Amniotic epithelial cell (primary cell): ENCODE measurements at regions not wholly inside any gene's neighbourhood (a gene's known extent, or its start where the extent isn't known, plus 50 kb on each side); places are given as distances from the start of the nearest gene placed in this dataset.

Experiments
- DNase-seq: peaks from one replicate; pipeline ENCODE4 v3.0.0-alpha.2; 2010; ENCODE audit warnings: low read depth

DNA sequence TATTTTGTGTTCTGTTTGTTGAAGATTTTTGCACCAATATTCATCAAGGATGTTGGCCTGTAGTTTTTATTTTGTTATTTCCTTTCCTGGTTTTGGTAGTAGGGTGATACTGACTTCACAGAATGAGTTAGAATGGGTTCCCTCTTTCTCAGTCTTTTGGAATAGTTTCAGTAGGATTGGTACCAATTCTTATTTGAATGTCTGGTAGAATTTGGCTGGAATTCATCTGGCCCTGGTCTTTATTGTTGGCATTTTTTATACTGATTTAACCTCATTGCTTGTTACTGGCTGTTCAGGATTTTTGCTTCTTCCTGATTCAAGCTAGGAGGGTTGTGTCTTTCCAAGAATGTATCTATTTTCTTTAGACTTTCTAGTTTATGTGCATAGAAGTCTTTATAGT lies 263.7 kb downstream of the SOX11 start:
- DNase-seq = no peak

DNA sequence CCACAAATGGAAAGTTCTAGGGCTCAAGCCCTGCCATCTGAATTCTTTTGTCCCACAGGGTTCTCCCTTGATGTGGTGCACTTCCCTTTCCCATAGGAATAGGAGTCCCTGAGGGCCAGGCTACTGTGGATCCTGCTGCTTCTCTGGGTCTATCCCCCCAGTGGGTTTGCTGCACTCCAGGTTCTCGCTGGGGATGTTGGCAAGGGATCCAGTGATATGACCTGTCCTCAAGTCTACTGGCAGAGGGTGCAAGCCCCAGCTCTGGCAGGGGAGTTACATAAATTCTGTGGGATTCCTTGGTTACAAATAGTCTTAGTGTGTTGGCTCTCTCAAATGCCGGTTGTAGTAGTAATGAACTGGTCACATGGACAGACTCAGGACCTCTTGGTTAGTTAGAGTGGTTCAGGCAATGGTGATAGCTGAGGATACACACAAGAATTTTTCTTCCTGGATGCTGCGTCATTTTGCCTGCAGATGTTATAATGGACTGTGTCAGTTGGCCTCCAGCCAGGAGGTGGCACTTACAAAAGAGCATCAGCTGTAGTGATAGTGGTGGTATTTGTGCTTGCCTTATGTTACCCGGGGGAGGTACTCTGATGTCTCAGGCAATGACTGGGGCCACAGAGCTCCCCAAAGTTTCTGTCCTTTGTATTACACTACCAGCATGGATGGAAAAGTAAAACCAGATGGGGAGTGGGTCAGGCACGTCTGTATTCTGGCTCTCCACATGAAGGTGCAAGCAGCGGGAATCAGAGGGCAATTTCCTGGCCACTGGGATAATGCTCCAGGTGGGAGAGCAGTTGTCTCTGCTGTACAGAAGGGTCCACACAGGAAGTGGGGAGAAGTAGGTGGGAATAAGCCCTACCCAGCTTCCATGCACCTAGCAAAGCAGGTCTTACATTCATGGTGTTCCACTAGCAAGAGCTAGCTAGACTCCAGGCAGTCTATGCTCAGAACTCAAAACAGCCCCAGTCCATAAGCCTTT lies 267.9 kb downstream of the SOX11 start:
- no peak for DNase-seq

DNA sequence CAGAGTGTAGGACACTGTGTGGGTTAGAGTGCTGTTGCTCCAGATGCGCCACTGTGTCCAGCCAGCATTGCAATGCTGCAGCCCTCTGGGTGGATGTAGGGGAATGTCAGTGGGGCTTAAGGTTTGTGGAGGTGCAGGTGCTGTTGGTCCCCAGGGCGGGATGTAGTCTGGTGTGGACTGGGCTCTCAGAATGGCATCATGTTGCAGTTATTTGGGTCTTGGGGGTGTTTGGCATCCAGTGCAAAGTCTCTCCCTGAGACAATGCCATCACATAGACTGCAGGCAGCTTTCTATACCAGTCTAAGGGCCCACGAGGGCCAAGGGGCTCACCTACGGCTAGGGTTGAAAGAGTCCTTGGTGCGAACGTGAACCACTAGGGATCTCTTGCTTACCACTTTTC lies 275.3 kb downstream of the SOX11 start:
- DNase-seq = no peak

DNA sequence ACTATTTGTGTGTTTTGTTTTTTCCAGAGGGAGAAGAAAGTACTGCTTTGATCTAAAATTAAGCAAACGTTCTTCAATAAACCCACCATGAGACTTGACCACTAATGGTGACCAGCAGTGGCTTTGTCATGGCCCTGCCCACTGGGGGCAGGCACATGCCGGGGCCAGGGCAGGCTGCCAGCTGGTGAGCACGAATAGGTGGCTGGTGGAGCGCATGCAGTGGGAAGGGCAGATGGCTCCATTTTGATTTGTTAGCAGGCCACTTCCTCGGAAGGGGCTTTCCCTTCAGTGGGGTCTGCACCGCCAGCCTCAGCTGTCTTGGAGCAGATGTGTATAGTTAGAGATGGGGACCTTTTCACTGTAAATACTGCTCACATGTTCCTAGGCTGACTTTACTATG lies 277.1 kb downstream of the SOX11 start:
- DNase-seq = no peak

DNA sequence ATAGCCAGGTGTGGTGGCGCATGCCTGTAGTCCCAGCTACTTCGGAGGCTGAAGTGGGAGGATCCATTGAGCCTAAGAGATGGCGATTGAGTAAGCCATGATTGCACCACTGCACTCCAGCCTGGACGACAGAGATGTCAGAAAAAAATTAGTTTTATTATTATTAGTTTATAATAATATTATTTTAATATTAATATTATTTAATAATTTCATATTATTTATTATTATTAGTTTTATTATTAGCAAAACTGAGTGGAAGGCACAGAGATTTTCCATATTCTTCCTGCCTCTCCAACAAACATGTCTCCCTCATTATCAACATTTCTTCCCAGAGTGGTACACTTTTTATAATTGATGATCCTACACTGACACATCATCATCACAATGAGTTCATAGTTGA lies 278.2 kb downstream of the SOX11 start:
- no peak for DNase-seq

DNA sequence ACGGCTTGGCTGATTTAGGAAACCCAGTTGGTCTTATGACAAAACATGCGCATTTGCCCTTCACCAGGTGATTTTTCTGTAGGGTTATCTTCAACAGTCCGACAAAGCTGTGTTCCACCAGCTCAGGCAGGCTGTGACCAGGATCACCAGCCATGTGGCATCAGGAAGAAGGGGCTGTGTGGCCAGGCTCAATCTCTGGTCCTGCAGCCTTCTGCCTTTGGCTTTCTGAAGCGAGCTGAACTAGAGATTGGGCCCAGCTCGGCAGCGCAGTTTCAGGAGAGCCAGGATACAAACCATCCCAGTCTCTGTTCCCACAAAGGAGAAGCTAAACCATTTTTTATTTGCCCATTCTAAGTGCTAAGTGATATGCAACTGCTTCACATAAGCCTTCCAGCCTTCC lies 282.3 kb downstream of the SOX11 start:
- no peak for DNase-seq

DNA sequence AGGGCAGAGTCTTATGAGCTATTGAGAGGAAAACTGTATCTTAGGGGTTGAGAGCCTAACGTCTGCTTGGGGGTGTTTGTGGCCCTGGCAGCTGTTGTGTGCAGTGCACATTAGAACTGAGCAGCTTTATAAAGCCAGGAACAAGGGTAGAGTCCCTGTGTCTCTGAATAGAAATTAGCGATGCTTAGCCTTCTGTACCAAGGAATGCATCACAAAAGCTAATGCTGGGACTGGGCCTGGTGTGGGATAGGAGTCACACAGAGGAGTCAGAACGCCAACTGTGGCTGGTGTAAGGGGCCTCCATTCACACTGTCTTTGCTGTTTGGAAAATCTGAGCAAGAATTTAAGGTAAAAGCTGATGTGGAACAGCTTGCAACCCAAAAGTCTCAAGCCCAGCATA lies 283.2 kb downstream of the SOX11 start:
- no peak for DNase-seq

DNA sequence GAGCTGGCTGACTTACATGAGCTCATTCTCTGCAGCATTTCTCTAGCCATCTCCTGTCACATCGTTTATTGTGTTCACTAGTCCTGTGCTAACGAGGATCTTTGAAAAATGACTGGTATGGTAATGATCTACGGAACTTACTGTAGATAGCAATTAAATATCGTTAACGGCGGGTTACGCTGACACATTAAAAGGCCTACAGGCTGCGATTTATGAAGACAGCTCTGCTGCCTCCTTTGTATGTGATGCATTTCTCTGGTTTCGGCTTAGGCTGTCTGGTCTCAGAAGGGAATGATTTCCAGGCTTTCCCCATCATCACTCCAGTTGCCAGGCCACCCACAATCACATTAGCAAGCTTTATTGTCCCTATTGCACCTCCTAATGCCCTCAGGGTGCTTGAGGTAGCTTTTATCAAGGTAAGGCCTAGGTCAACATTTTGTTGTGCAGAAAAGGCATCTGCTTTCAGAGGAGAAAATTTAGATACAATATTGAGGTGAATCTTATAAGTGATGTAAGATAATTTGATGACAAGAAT lies 284.4 kb downstream of the SOX11 start:
- DNase-seq = no peak

DNA sequence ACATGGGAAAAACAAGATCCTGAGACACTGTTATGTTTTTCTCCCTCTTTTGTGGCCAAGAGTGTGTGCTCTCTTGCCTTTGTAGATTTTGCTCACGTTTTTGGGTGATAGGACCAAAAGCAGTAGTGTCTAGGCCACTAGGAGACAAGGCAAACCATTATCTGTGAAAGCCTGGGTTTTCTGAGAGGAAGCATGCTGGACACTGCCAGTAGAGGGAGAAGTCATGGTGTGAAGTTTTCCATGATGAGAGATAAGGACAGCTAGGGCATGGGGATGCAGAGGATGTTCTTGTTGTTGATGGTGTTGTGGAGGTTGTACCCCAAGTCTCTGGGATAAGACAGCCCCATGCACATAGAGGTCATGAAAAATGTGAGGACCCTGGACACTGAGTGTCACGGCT lies 285.3 kb downstream of the SOX11 start:
- no peak for DNase-seq

DNA sequence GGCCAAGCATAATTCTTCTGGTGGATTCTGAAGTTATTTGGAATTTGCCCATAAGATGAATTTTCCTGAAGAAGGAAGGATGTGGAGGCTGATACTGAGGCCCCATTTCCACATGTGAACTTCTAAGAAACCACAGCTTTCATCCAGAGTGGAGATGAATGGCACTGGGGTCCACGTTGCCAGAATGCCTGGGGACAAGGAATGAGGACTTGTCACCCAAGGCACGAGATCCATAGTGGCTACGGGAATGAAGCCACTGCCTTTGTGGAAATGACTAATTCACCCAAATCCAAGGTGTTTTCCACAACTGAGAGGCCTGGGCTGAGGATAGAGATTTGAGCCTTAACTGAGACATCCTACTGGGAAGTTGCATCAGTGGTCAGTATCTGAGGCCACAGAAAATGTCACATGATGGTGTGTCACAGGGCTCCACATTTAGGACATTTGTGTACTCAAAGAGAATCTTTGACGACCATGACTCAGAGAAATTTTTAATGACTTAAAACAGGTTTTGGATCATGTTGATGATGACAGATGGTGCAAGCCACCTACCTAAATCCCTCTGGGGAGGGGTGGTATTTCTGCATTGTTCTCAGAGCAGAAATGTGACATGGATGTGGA lies 286.1 kb downstream of the SOX11 start:
- no peak for DNase-seq

DNA sequence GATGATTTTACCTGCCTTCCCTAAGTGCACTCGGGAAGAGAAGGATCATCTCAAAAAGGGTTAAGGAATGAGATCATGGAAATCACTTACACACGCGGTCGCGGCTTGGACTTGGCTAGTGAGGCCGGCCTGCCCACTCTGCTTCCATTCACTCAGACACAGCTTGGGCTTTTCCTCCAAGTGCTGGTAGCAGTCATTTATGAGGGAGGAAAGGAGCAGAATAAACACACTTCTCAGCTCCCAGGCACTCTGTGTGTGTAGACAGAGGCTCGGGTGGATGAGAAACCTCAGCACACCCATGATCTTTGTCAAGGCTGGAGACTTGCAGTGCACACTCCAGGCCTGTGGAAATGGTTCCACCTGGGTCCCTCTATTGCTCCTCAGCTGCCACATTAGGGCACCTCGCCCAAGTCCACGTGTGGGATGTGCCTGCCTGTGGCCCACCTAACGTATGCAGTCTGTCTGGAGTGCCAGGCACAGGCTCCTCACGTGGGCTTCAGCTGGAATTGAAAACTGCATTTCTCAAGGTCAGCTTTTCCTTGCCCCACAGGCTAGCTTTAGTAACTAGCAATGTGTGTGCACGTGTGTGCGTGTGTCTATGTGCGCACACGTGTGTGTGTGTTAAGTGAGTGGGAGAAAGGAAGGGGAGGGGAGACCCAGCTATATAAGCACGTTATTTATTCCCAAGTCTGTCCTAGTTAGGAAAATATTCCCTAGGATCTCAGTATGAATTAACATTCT lies 288.4 kb downstream of the SOX11 start:
- no peak for DNase-seq

DNA sequence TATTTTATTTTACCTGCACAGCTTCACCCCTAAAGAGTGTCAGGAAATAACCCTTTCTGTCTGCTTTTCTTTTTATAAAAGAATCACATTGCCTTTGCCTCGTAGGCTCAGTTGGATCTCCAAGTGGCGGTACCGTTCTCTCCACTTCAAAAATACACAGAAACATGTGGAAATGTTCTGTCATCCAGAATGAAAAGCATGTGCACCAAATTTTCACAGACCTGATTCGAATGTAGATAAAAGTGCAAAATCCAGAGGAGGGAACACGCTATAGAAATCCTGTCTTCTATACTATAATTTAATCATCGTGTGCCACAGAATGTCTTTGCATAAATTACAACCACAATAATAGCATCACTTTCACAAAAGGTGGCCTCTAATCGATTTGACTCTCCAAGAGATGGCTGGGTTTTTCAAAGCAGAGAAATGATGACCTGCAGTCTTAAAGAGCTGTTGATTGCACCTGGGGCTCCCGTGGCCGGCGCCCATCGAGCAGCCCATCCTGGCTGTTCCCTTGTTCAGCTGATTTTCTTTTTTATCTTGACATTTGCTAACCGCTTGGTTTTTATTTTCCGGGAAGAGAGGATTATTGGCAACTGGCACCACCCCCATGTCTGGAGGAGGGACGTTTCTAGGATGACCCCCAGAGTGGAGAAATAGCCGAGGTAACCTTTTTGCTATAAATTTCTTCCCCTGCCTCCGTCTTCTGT lies 290.2 kb downstream of the SOX11 start:
- DNase-seq = no peak

DNA sequence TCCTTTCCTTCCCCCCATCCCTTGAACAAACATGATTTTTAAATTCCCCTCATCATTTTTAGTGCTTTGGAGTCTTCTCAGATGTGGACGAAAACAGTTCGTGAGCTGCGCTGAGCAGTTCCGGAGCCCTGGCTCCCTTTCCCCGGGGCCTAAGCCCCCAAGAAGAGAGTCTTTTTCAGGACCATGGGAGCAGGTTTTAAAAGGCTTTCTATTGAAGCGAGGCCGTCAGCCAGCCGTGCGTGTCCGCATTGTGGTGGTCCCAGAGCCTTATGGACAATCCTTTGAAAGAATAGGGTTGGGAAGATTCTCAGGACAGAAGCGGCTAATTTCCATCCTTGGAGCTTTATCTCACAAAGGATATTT lies 290.7 kb downstream of the SOX11 start:
- DNase-seq = no peak

DNA sequence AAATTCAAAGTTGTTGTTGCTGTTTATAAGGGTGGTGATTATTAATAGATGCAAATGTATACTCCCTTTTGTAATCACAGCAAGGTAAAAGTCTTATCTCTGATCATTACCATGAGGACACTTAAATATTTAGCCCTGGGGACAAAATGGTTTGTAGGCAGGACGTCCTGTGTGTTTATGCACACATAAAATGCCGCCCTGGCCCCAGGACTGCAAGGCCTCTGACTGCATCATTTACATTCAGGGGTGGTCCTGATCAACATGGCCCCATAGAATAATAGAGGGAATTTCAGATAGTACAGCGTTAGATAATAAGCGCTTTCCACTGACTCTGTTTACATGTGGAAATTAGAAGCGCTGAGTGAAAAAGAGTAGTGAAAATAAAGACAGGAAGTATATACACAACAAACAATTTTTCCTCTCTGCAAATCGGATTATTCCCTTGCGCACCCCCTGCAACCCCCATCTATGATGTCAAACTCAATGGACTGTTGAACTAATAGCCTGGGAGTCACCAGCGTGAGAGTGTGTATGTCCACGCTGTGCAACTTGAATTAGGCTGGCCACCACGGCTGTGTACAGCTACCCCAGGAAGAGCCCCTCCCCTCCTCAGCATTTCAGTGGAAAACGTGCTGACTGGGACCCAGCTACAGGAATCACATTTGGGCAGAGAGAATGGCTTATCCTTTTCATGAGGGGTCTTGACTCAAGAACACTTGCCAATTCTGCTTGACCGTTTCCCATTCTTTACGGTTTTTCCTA lies 291.5 kb downstream of the SOX11 start:
- no peak for DNase-seq

DNA sequence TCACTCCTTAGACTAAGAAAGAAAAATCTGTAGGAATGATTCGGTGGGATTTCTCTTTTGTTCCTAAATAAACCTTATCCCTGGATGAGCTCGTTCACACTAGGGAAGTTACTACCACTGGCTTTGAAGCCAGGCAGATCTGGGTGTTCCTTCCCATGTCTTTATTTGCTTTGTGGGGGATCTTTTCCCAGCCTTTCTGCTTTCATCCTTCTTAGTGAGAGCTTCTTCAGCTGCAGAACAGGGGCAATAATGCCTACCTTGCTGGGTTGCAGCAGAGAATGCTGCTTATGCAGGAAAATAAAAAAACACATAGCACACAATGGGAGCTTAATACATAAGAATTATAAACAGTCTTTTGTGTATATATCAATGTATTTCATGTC lies 292.1 kb downstream of the SOX11 start:
- no peak for DNase-seq

DNA sequence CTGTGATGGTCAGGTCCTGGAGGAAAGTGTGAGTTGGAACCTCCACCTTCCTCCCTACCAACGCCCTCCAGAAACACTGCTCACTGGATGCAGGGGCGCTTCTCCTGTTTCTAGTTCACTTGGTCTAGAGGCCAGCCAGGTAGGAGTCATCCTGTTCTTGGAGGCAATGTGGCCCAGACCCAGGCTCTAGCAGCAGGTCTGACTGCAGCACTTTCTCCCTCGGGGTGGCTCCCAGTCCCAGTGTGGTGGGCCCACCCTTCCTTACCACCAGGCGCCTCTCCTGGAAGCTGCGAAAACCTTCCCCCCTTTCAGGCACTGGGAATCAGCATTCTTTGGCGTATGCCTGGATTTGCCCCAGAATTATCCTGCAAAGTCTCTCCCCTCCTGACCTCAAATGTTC lies 292.8 kb downstream of the SOX11 start:
- DNase-seq = no peak

DNA sequence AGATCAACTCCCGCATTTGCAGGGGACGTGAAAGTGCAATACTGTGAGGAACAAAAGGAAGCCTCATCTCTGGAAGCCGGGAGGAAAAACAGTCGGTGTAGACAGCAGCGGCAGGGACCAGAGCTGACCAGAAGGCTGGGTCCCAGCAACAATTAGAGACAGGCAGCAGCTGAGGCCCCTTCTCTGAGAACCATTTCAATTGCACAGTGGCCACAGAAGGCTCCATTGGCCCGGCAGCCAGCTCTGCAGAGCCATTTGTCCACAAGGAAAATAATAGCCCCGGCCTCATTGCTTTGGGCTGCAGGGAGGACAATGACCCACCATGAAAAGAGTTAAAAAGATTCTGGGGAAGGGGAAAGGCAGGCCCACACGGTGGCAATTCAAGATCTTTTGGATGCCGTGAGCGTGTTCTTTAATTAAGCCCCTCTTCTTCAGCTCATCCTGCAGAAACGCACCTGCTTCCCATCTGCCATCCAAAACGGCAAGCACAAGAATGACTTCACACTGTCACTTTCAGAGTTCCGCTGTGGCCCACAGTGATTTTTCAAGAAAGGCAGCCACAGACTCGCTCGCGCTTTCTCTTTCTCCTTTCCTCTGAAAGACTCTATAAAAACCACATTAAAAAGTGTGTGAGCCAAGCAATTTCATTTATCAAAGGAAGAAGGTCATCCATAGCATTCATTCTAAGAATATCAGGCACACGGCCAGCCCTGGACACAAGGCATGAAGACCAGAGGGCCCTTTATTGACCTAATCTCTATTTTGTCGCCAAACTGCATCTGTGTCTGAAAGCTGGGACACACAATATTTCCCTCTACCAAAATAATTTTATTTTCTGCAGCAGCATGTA lies 293.6 kb downstream of the SOX11 start:
- DNase-seq = no peak

DNA sequence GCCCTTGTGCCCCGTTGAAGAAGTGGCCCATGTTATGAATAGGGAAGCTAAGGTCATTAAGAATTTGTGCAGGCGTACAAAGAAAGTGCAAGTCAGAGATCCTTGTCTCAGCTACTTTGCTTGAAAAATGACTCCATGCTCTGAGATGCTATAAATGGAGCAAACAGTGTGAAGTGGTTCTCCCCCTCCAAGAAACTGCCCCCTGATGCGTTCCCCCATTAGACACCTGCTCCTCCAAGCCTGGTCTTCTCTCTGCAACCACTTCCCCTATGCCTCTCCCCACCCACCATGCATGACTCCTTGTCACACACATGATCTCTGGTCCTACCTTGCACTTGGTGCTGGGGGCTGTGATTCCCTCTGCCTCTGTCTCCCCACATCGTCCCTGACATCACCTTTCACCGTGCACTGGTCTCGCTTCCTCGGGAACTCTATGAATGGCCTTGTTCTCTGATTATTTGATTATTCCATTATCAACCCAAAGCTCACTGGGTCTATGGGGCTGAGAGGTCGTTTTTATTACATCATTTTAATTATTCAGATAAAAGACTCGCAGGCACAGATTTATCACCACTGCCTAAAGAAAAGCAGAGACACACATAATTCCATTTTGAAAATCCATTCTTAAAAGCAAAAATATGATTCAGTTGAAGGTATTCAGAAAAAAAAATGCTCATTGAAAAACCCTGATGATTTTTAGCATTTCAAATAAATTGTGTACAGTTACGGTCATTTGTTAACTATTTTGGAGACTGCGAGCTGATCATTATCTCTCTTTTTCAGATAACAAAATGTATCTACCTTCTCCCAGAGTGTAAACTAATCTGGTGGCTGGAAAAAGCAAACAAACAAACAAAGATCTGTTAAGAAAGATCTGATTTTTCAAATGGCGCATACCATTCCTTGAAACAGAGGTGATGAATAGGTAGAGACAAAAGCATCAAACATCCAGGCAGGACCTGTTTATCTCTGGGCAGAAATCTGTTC lies 294.9 kb downstream of the SOX11 start:
- DNase-seq = no peak

DNA sequence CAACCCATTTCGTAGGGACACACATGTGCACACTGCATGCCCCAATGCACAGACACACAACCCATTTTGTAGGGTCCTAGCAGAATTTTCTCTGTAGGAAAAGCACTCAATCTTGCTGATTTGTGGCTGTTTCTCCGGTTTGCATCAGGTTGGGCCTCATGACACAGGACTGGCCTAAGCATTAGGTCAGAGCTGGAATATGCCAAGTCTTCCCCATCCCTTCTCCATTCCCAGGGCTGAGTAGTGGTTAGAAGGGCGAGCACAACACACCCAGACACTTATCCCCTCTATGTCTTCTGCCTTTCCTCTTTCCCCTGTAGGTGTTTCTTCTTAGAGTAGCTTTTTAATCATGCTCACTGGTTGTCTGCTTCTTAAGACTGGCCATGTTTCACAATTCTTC lies 295.9 kb downstream of the SOX11 start:
- no peak for DNase-seq
